ENCODE measurements at regions not wholly inside any gene's neighbourhood (a gene's known extent, or its start where the extent isn't known, plus 50 kb on each side); places are given as distances from the start of the nearest gene placed in this dataset.
"Not testable (repeated sequence)": the region's sequence is repeated elsewhere in the genome, so short reads cannot be mapped to it uniquely, and the experiment has no call there.

- H3K36me3 ChIP-seq; H3K4me3 ChIP-seq; H3K27ac ChIP-seq; H3K9me3 ChIP-seq (replicated peaks); H3K4me1 ChIP-seq; DNase-seq; H3K27me3 ChIP-seq: not testable (repeated sequence)
Observed at GRCh38 chr13:112176141-112177119, 109.5 kb downstream of the SOX1 start.

GRCh38 chr13:112177450-112178288 lies 110.7 kb downstream of the SOX1 start:
- H3K27me3 ChIP-seq, result 0 out of 2 replicates have a peak, but pooled peaks cover 4% of the 10 kb centered on the region
- no peaks in the 10 kb centered on the region for H3K36me3 ChIP-seq
- no peak for DNase-seq
- no peak overlapping the region for H3K27ac ChIP-seq
- peaks cover 3% of the 10 kb centered on the region for H3K9me3 ChIP-seq (replicated peaks)
- H3K4me3 ChIP-seq, result no peak overlapping the region
- no peaks in the 10 kb centered on the region for H3K4me1 ChIP-seq

- no peak for DNase-seq
- peaks cover 3% of the 10 kb centered on the region for H3K9me3 ChIP-seq (replicated peaks)
- H3K36me3 ChIP-seq, result no peaks in the 10 kb centered on the region
- no peaks in the 10 kb centered on the region for H3K4me1 ChIP-seq
- H3K27ac ChIP-seq, result no peak overlapping the region
- H3K4me3 ChIP-seq, result no peak overlapping the region
- H3K27me3 ChIP-seq, result 0 out of 2 replicates have a peak, but pooled peaks cover 4% of the 10 kb centered on the region
Observed at GRCh38 chr13:112178769-112179168, 111.8 kb downstream of the SOX1 start.

- Histone ChIP-seq H3K4me3 (no peak overlapping the region), H3K27ac (no peak overlapping the region), H3K36me3 (no peaks in the 10 kb centered on the region), H3K4me1 (no peaks in the 10 kb centered on the region), H3K27me3 (0 out of 2 replicates have a peak, but pooled peaks cover 4% of the 10 kb centered on the region), H3K9me3 (replicated peaks) (no peaks in the 10 kb centered on the region; the same call in 1 of the 2 replicates)
- no peak for DNase-seq
Observed at GRCh38 chr13:112179421-112179820, 112.5 kb downstream of the SOX1 start.

- no peak overlapping the region for H3K27ac ChIP-seq
- no peaks in the 10 kb centered on the region for H3K9me3 ChIP-seq (replicated peaks)
- no peak overlapping the region for H3K4me3 ChIP-seq
- H3K4me1 ChIP-seq, result no peaks in the 10 kb centered on the region
- no peak for DNase-seq
- H3K27me3 ChIP-seq, result 0 out of 2 replicates have a peak, but pooled peaks cover 4% of the 10 kb centered on the region
- H3K36me3 ChIP-seq, result no peaks in the 10 kb centered on the region
Observed at GRCh38 chr13:112179995-112180394, 113.0 kb downstream of the SOX1 start.

GRCh38 chr13:112181336-112182067 lies 114.6 kb downstream of the SOX1 start:
- Histone ChIP-seq H3K36me3 (no peaks in the 10 kb centered on the region), H3K9me3 (replicated peaks) (no peaks in the 10 kb centered on the region), H3K27me3 (0 out of 2 replicates have a peak, but pooled peaks cover 4% of the 10 kb centered on the region)

GRCh38 chr13:112182251-112182650 lies 115.3 kb downstream of the SOX1 start:
- Histone ChIP-seq H3K27me3 (0 out of 2 replicates have a peak, but pooled peaks cover 4% of the 10 kb centered on the region), H3K9me3 (replicated peaks) (no peaks in the 10 kb centered on the region), H3K27ac (no peak overlapping the region), H3K4me1 (no peaks in the 10 kb centered on the region), H3K36me3 (no peaks in the 10 kb centered on the region), H3K4me3 (no peak overlapping the region)
- DNase-seq, result no peak

More at GRCh38 chr13:112181336-112182067, 114.6 kb downstream of the SOX1 start:
- Histone ChIP-seq H3K27ac (no peak overlapping the region), H3K4me1 (no peaks in the 10 kb centered on the region), H3K4me3 (no peak overlapping the region)
- DNase-seq, result no peak

- H3K36me3 ChIP-seq, result no peaks in the 10 kb centered on the region
- no peak for DNase-seq
- no peak overlapping the region for H3K4me3 ChIP-seq
- 0 out of 2 replicates have a peak, but pooled peaks cover 4% of the 10 kb centered on the region for H3K27me3 ChIP-seq
- H3K4me1 ChIP-seq, result no peaks in the 10 kb centered on the region
- no peaks in the 10 kb centered on the region for H3K9me3 ChIP-seq (replicated peaks)
- no peak overlapping the region for H3K27ac ChIP-seq
Observed at GRCh38 chr13:112182846-112183531, 116.0 kb downstream of the SOX1 start.

GRCh38 chr13:112183532-112184090 lies 116.7 kb downstream of the SOX1 start:
- H3K27ac ChIP-seq, result no peak overlapping the region
- H3K4me1 ChIP-seq, result no peaks in the 10 kb centered on the region
- H3K9me3 ChIP-seq (replicated peaks), result no peaks in the 10 kb centered on the region
- 0 out of 2 replicates have a peak, but pooled peaks cover 4% of the 10 kb centered on the region for H3K27me3 ChIP-seq
- H3K4me3 ChIP-seq, result no peak overlapping the region
- no peaks in the 10 kb centered on the region for H3K36me3 ChIP-seq
- DNase-seq, result no peak

GRCh38 chr13:112184261-112184660 lies 117.3 kb downstream of the SOX1 start:
- no peaks in the 10 kb centered on the region for H3K9me3 ChIP-seq (replicated peaks)
- 0 out of 2 replicates have a peak, but pooled peaks cover 4% of the 10 kb centered on the region for H3K27me3 ChIP-seq

GRCh38 chr13:112184851-112185371 lies 118.0 kb downstream of the SOX1 start:
- no peak overlapping the region for H3K4me3 ChIP-seq
- DNase-seq, result no peak
- no peaks in the 10 kb centered on the region for H3K36me3 ChIP-seq
- H3K27ac ChIP-seq, result no peak overlapping the region
- H3K4me1 ChIP-seq, result no peaks in the 10 kb centered on the region
- no peaks in the 10 kb centered on the region for H3K9me3 ChIP-seq (replicated peaks)
- 0 out of 2 replicates have a peak, but pooled peaks cover 1% of the 10 kb centered on the region for H3K27me3 ChIP-seq

More at GRCh38 chr13:112184261-112184660, 117.3 kb downstream of the SOX1 start:
- DNase-seq, result no peak
- Histone ChIP-seq H3K4me3 (no peak overlapping the region), H3K27ac (no peak overlapping the region), H3K4me1 (no peaks in the 10 kb centered on the region), H3K36me3 (no peaks in the 10 kb centered on the region)

- Histone ChIP-seq H3K27me3 (no peaks in the 10 kb centered on the region), H3K36me3 (no peaks in the 10 kb centered on the region), H3K27ac (no peak overlapping the region), H3K4me1 (no peaks in the 10 kb centered on the region), H3K9me3 (replicated peaks) (no peaks in the 10 kb centered on the region), H3K4me3 (no peak overlapping the region)
- DNase-seq, result no peak
Observed at GRCh38 chr13:112185466-112185865, 118.5 kb downstream of the SOX1 start.

- no peak overlapping the region for H3K27ac ChIP-seq
- H3K36me3 ChIP-seq, result no peaks in the 10 kb centered on the region
- H3K27me3 ChIP-seq, result no peaks in the 10 kb centered on the region
- no peaks in the 10 kb centered on the region for H3K4me1 ChIP-seq
- no peak for DNase-seq
- no peak overlapping the region for H3K4me3 ChIP-seq
- H3K9me3 ChIP-seq (replicated peaks), result no peaks in the 10 kb centered on the region
Observed at GRCh38 chr13:112186091-112186490, 119.1 kb downstream of the SOX1 start.
